Cardiac fibroblast (primary cell): ENCODE measurements at regions not wholly inside any gene's neighbourhood (a gene's known extent, or its start where the extent isn't known, plus 50 kb on each side); places are given as distances from the start of the nearest gene placed in this dataset.
"Not testable (repeated sequence)": the region's sequence is repeated elsewhere in the genome, so short reads cannot be mapped to it uniquely, and the experiment has no call there.

Source experiments
- DNase-seq, 2 donors: peaks; one replicate each; pipeline versions ENCODE4 v3.0.0 to v3.0.0-alpha.2; 2010; ENCODE audit warnings: low read depth in 2 of 2
- H3K4me3 ChIP-seq, 2 donors: replicated peaks in 1 of 2; 1 replicate in 1 of 2; 2 replicates in 1 of 2; pipeline ENCODE4 v1.5.1; 2011; ENCODE audit warnings: low read depth in 2 of 2, low read length in 2 of 2, mild to moderate bottlenecking in 2 of 2, moderate library complexity in 1 of 2
- TF ChIP-seq, protein P1 (sequence below): IDR thresholded peaks from one replicate; pipeline ENCODE4 v1.5.1; 2011; ENCODE audit warnings: low read depth, mild to moderate bottlenecking, low read length, inconsistent platforms

DNA sequence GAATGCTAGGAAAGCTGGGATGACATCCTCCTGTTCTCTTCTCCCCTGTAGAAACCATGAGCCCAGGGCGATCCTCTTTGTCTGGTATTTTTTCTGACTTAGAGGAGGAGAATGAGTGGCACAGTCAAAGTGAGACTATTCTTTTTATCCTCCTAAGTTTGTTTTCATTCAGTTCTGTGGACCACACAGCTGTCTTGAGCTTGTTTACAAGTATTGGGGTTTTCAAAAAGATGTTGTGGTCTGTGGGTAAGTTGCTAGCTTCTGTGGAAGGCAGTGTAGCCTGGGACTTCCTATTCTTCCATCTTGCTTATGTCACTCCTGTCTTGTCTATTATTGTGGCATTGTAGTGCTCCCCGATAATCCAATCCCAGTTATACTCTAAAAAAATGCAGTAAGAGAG lies 223.0 kb downstream of the PAPSS1 start:
- H3K4me3 ChIP-seq: no peak overlapping the region
- DNase-seq: no peak
- TF ChIP-seq, protein P1, sequence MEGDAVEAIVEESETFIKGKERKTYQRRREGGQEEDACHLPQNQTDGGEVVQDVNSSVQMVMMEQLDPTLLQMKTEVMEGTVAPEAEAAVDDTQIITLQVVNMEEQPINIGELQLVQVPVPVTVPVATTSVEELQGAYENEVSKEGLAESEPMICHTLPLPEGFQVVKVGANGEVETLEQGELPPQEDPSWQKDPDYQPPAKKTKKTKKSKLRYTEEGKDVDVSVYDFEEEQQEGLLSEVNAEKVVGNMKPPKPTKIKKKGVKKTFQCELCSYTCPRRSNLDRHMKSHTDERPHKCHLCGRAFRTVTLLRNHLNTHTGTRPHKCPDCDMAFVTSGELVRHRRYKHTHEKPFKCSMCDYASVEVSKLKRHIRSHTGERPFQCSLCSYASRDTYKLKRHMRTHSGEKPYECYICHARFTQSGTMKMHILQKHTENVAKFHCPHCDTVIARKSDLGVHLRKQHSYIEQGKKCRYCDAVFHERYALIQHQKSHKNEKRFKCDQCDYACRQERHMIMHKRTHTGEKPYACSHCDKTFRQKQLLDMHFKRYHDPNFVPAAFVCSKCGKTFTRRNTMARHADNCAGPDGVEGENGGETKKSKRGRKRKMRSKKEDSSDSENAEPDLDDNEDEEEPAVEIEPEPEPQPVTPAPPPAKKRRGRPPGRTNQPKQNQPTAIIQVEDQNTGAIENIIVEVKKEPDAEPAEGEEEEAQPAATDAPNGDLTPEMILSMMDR: no peak

DNA sequence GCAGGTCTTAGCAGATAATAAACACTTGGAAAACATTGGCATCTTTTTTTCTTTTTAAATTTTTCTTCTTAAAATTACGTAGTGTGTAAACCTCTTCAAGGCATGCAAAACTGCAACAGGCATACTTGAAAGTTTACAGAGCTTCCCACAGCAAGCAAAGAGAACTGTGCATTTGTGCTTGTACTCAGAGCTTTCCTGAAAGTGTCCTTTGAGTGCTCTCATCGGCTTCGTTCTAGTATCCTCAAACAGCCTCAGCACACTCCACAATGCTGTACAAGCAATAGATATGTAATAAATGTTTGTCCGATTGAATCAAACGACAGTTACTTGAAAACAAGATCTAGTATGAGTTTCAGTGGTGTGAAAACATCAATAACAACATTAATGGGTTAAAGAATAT lies 227.5 kb downstream of the PAPSS1 start:
- no peak overlapping the region for H3K4me3 ChIP-seq
- TF ChIP-seq, protein P1: no peak
- no peak for DNase-seq

GRCh38 chr4:107490116-107490515 lies 229.9 kb downstream of the PAPSS1 start:
- H3K4me3 ChIP-seq: no peak overlapping the region
- TF ChIP-seq, protein P1: no peak

GRCh38 chr4:107483621-107484020 lies 236.4 kb downstream of the PAPSS1 start:
- DNase-seq, H3K4me3 ChIP-seq: not testable (repeated sequence)

More at GRCh38 chr4:107490116-107490515, 229.9 kb downstream of the PAPSS1 start:
- DNase-seq: no peak

GRCh38 chr4:107482546-107482945 lies 237.5 kb downstream of the PAPSS1 start:
- TF ChIP-seq, protein P1: no peak
- DNase-seq: no peak
- no peak overlapping the region for H3K4me3 ChIP-seq

- DNase-seq: no peak
- H3K4me3 ChIP-seq: no peak overlapping the region
- TF ChIP-seq, protein P1: no peak
These were observed 241.6 kb downstream of the PAPSS1 start for GRCh38 chr4:107478327-107478980.

DNA sequence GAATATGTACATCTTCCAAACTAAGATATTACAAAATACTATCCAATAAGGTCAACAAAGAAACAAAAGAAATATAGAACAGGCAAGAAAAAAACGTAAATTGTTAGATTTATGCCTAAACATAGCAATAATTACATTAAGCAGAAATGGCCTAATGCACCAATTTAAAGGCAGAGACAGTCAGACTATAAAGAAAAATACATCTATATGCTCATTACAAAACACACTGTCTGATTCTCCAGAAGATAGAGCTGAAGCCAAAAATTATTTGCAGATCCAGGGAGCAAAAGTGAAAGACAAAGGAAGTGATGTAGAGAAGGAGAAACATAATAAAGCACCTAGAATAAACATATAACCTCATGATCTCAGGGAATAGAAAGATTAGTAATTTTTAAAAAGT lies 246.9 kb downstream of the PAPSS1 start:
- H3K4me3 ChIP-seq: no peak overlapping the region
- DNase-seq: no peak
- TF ChIP-seq, protein P1: no peak
